Hepatocyte (in vitro differentiated cells): ENCODE measurements at regions not wholly inside any gene's neighbourhood (a gene's known extent, or its start where the extent isn't known, plus 50 kb on each side); places are given as distances from the start of the nearest gene placed in this dataset.
A peak's percentile ranks its signal among the peaks of the same experiment; 100 is the strongest.

Experiments
- DNase-seq: peaks from one replicate; pipeline ENCODE4 v3.0.0-alpha.2; 2016; ENCODE audit warnings: low spot score
- H2AFZ ChIP-seq: fragments of 200-600 bp; sonication (generic); 2 replicates; pipeline ENCODE4 v1.6.0; 2016; ENCODE audit warnings: antibody characterized with exemption, mild to moderate bottlenecking
- H3K27ac ChIP-seq: fragments of 200-600 bp; sonication (generic); 2 replicates; pipeline ENCODE4 v1.5.1; 2016; ENCODE audit warnings: mild to moderate bottlenecking
- H3K27me3 ChIP-seq: fragments of 200-600 bp; sonication (generic); 2 replicates; pipeline ENCODE4 v1.6.1; 2016
- H3K36me3 ChIP-seq: fragments of 200-600 bp; sonication (generic); replicated peaks from 2 replicates; pipeline ENCODE4 v1.5.1; 2016; ENCODE audit warnings: low read depth; ENCODE audit not compliant: insufficient read depth
- H3K4me1 ChIP-seq: fragments of 200-600 bp; sonication (generic); 2 replicates; pipeline ENCODE4 v1.5.1; 2016; ENCODE audit warnings: mild to moderate bottlenecking, moderate library complexity; ENCODE audit not compliant: insufficient read depth
- H3K4me2 ChIP-seq: fragments of 200-600 bp; sonication (generic); 2 replicates; pipeline ENCODE4 v1.6.0; 2016
- H3K4me3 ChIP-seq: fragments of 200-600 bp; sonication (generic); 2 replicates; pipeline ENCODE4 v1.5.1; 2016; ENCODE audit warnings: mild to moderate bottlenecking
- H3K79me2 ChIP-seq: fragments of 200-600 bp; sonication (generic); 2 replicates; pipeline ENCODE4 v1.6.0; 2017; ENCODE audit warnings: mild to moderate bottlenecking
- H3K9me2 ChIP-seq: fragments of 200-600 bp; sonication (generic); replicated peaks from 2 replicates; pipeline ENCODE4 v1.6.0; 2017; ENCODE audit warnings: mild to moderate bottlenecking; ENCODE audit not compliant: insufficient read depth
- H3K9me3 ChIP-seq: fragments of 200-600 bp; sonication (generic); 2 replicates; pipeline ENCODE4 v1.5.1; 2016; ENCODE audit warnings: low read depth, mild to moderate bottlenecking
- H4K20me1 ChIP-seq: fragments of 200-600 bp; sonication (generic); 2 replicates; pipeline ENCODE4 v1.6.0; 2016; ENCODE audit warnings: mild to moderate bottlenecking; ENCODE audit not compliant: insufficient read depth, poor library complexity, severe bottlenecking
- EZH2 ChIP-seq: fragments of 200-600 bp; sonication (generic); IDR thresholded peaks from 2 replicates; pipeline ENCODE4 v1.6.1; 2016; ENCODE audit warnings: antibody characterized with exemption, mild to moderate bottlenecking, borderline replicate concordance
- EZH2phosphoT487 ChIP-seq: fragments of 200-600 bp; sonication (generic); IDR thresholded peaks from one replicate; pipeline ENCODE4 v1.6.1; 2018; ENCODE audit warnings: antibody characterized with exemption, mild to moderate bottlenecking, low read depth, moderate library complexity; ENCODE audit not compliant: unreplicated experiment, severe bottlenecking
- WGBS: methylation state at CpG from one replicate; pipeline ENCODE4 v1.1.6; 2016; ENCODE audit warnings: low lambda C conversion rate; ENCODE audit errors: missing lambda C conversion rate; 5-methylcytosine and 5-hydroxymethylcytosine counted together
- TF ChIP-seq, protein P1 (sequence below): fragments of 200-600 bp; sonication (generic); IDR thresholded peaks from 2 replicates; pipeline ENCODE4 v1.5.1; 2016; ENCODE audit warnings: antibody characterized with exemption, mild to moderate bottlenecking; ENCODE audit not compliant: poor library complexity

DNA sequence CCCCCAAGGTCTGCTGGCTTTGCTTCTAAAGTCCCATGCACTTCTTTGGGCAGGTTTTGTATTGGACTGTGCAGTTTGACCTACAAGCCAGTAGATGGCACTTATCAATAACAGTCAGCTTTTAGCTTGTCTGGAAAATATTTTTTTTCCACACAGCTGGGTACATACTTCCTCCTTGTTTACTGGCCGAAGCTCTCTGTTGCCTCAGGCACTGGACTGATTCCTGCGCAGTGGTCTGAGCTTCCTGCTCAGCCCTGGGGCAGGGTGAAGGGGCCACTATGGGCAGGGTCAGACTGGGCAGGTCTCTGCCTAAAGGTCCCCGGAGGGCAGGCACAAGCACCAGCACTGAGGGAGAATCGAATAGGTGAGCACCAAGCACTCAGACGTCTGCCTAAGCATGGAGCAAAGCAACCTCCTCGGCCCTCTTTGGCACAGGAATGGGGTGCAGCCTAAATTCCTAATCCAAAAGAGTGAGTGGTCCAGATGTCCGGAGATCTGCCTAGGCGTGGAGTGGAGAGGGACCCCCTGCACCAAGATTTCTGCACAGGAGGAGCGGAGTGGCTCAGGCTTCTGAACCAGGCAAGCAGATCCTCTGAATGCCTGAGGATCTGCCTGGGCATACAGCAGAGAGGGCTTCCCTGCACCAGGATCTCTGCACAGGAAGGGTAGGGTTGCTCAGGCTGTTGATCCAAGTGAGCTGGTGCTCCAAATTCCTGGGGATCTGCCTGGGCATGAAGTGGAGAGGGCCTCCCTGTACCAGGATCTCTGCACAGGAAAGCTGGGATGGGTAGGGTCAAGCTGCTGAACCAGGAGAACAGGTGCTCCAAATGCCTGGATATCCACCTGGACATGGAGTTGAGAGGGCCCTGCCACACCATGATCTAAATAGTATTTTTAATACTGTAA is 105.9 kb upstream of the C11orf58 start:
- TF ChIP-seq EZH2phosphoT487: no peak
- TF ChIP-seq, protein P1, sequence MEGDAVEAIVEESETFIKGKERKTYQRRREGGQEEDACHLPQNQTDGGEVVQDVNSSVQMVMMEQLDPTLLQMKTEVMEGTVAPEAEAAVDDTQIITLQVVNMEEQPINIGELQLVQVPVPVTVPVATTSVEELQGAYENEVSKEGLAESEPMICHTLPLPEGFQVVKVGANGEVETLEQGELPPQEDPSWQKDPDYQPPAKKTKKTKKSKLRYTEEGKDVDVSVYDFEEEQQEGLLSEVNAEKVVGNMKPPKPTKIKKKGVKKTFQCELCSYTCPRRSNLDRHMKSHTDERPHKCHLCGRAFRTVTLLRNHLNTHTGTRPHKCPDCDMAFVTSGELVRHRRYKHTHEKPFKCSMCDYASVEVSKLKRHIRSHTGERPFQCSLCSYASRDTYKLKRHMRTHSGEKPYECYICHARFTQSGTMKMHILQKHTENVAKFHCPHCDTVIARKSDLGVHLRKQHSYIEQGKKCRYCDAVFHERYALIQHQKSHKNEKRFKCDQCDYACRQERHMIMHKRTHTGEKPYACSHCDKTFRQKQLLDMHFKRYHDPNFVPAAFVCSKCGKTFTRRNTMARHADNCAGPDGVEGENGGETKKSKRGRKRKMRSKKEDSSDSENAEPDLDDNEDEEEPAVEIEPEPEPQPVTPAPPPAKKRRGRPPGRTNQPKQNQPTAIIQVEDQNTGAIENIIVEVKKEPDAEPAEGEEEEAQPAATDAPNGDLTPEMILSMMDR: peak; percentile 52
- H3K9me2 ChIP-seq: no peaks in the 10 kb centered on the region
- WGBS: 87% methylated on average over 9 of the region's 9 CpGs

DNA sequence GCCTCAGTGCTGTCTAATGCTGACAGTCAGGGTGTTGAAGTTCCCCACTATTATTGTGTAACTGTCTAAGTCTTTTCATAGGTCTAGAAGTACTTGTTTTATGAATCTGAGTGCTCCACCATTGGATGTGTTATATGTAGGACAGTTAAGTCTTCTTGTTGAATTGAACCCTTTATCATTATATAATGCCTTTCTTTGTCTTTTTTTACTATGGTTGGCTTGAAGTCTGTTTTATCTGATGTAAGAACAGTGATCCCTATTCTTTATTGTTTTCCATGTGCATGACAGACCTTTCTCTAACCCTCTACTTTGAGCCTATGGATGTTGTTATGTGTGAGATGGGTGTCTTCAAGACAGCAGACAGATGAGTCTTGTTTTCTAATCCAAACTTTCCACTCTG is 107.8 kb upstream of the C11orf58 start:
- Histone ChIP-seq H3K4me3 (no peak overlapping the region), H3K79me2 (no peaks in the 10 kb centered on the region), H2AFZ (no peak overlapping the region), H3K4me1 (no peaks in the 10 kb centered on the region), H3K27me3 (no peaks in the 10 kb centered on the region), H3K9me2 (no peaks in the 10 kb centered on the region), H3K9me3 (no peaks in the 10 kb centered on the region), H3K27ac (no peak overlapping the region), H3K4me2 (no peak overlapping the region), H4K20me1 (no peaks in the 10 kb centered on the region), H3K36me3 (no peaks in the 10 kb centered on the region)
- no peak for DNase-seq
- no peak for TF ChIP-seq EZH2
- no peak for TF ChIP-seq EZH2phosphoT487
- TF ChIP-seq, protein P1: no peak

More for the DNA sequence above, 105.9 kb upstream of the C11orf58 start:
- DNase-seq: peak; percentile 41
- Histone ChIP-seq H3K4me2 (no peak overlapping the region), H4K20me1 (no peaks in the 10 kb centered on the region), H2AFZ (no peak overlapping the region), H3K4me3 (no peak overlapping the region), H3K79me2 (no peaks in the 10 kb centered on the region), H3K36me3 (no peaks in the 10 kb centered on the region), H3K4me1 (no peaks in the 10 kb centered on the region), H3K9me3 (no peaks in the 10 kb centered on the region), H3K27ac (no peak overlapping the region), H3K27me3 (no peaks in the 10 kb centered on the region)

DNA sequence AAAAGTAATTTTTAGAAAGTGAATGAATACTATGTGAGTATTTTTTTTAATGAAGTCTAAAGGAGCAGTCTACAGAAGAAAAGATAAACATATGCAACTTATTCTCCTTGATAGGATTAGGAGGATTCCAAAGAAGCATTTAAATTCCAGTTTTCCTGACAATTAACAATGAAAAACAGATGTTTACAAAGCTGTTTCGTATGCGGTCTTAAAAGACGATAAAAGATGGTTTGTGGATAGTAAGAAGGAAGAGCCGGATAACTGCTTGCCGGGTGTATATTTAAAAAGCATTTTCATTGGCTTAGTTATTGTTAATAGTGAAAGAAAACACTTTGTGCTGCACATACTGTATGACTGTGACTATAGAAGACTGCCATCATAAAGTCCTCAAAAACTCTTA is 120.0 kb upstream of the C11orf58 start:
- Histone ChIP-seq H3K79me2 (no peaks in the 10 kb centered on the region), H3K27ac (no peak overlapping the region), H3K36me3 (no peaks in the 10 kb centered on the region), H4K20me1 (no peaks in the 10 kb centered on the region), H3K27me3 (no peaks in the 10 kb centered on the region), H3K4me3 (no peak overlapping the region), H3K4me2 (peak overlapping the region; percentile 35), H2AFZ (peak overlapping the region; percentile 8), H3K9me2 (no peaks in the 10 kb centered on the region), H3K9me3 (no peaks in the 10 kb centered on the region), H3K4me1 (no peaks in the 10 kb centered on the region)
- 49% methylated on average over 5 of the region's 5 CpGs for WGBS
- TF ChIP-seq EZH2: no peak
- DNase-seq: no peak

DNA sequence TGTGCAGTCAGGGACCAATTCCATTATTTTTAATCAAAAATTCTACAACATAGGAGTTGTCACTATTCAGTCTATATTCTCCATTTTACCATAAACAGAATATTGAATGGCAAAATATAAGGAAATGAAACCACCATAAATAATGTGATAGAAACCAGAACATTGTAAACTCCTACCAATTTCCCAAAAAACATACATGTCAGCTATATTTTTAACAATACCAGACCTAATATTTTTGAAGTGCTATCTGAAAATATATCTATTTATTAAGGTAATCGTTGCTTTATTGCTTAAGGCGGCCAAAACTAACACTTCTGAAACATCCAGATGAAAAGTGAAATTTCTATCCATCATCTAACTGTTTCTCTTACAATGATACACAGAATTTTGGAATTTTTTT is 123.0 kb upstream of the C11orf58 start:
- H2AFZ ChIP-seq: no peak overlapping the region
- H3K4me3 ChIP-seq: no peak overlapping the region
- H3K9me3 ChIP-seq: no peaks in the 10 kb centered on the region
- peaks cover 18% of the 10 kb centered on the region for H3K4me1 ChIP-seq
- H3K4me2 ChIP-seq: no peak overlapping the region
- H3K79me2 ChIP-seq: no peaks in the 10 kb centered on the region
- WGBS: 74% methylated on average over 2 of the region's 2 CpGs
- H3K27me3 ChIP-seq: peaks cover 16% of the 10 kb centered on the region
- TF ChIP-seq EZH2 (no peak), EZH2phosphoT487 (no peak)
- TF ChIP-seq, protein P1: no peak
- no peak overlapping the region for H3K27ac ChIP-seq
- H3K9me2 ChIP-seq: no peaks in the 10 kb centered on the region
- no peak for DNase-seq
- H3K36me3 ChIP-seq: no peaks in the 10 kb centered on the region
- no peaks in the 10 kb centered on the region for H4K20me1 ChIP-seq
